Esophagus muscularis mucosa (tissue), 4 donors: ENCODE measurements at regions not wholly inside any gene's neighbourhood (a gene's known extent, or its start where the extent isn't known, plus 50 kb on each side); places are given as distances from the start of the nearest gene placed in this dataset.

ENCODE experiments used
- EP300 ChIP-seq: sonication (generic); formaldehyde crosslinking; IDR thresholded peaks from one replicate; pipeline ENCODE4 v1.6.1; 2017; ENCODE audit warnings: antibody characterized with exemption
- POLR2A ChIP-seq: fragments of 450-650 bp; IDR thresholded peaks from one replicate; pipeline ENCODE4 v1.6.1; 2017; ENCODE audit warnings: antibody characterized with exemption, moderate library complexity, mild to moderate bottlenecking, low read depth
- POLR2AphosphoS5 ChIP-seq, 2 donors: sonication (generic); formaldehyde crosslinking; IDR thresholded peaks; one replicate each; pipeline ENCODE4 v1.6.1; 2017; ENCODE audit warnings: antibody characterized with exemption in 2 of 2
- TF ChIP-seq, protein P1 (sequence below), 3 experiments: fragments of 200-600 bp in 2 of 3; fragments of 450-650 bp in 1 of 3; sonication (generic) in 2 of 3; IDR thresholded peaks; one replicate each; pipeline ENCODE4 v1.5.1; 2017 to 2019; ENCODE audit warnings: antibody characterized with exemption in 3 of 3, mild to moderate bottlenecking in 2 of 3, moderate library complexity in 1 of 3

DNA sequence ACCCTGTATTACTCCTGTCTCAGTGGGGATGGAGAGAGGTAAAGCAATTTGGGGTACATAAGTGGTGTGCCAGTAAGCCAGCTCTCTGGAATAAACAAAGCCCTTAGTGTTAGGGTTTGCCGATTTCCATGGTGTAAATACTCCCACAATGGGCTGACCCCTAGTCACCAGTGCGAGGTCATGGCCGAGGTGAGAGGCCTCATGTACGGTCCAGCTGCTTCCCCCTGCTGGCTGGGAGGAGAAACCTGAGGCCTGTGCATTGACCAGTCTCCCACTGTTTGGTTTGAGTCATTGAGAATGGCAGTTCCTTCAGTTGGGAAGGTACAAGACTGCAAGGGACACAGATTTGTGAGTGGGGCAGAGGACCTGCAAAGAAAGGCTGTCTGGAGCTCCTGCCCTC lies 382.0 kb downstream of the CDH26 start:
- TF ChIP-seq, protein P1, sequence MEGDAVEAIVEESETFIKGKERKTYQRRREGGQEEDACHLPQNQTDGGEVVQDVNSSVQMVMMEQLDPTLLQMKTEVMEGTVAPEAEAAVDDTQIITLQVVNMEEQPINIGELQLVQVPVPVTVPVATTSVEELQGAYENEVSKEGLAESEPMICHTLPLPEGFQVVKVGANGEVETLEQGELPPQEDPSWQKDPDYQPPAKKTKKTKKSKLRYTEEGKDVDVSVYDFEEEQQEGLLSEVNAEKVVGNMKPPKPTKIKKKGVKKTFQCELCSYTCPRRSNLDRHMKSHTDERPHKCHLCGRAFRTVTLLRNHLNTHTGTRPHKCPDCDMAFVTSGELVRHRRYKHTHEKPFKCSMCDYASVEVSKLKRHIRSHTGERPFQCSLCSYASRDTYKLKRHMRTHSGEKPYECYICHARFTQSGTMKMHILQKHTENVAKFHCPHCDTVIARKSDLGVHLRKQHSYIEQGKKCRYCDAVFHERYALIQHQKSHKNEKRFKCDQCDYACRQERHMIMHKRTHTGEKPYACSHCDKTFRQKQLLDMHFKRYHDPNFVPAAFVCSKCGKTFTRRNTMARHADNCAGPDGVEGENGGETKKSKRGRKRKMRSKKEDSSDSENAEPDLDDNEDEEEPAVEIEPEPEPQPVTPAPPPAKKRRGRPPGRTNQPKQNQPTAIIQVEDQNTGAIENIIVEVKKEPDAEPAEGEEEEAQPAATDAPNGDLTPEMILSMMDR (IDR thresholded peaks at IDR 0.05), result no peak
- TF ChIP-seq POLR2AphosphoS5 (IDR thresholded peaks at IDR 0.05), result no peak
- no peak for TF ChIP-seq POLR2A
- TF ChIP-seq EP300, result no peak
